Inflammatory macrophage (primary cell): ENCODE measurements at regions not wholly inside any gene's neighbourhood (a gene's known extent, or its start where the extent isn't known, plus 50 kb on each side); places are given as distances from the start of the nearest gene placed in this dataset.

ENCODE experiments used
- DNase-seq, 2 donors: peaks; one replicate each; pipeline ENCODE4 v3.0.0-alpha.2; 2020 to 2022

DNA sequence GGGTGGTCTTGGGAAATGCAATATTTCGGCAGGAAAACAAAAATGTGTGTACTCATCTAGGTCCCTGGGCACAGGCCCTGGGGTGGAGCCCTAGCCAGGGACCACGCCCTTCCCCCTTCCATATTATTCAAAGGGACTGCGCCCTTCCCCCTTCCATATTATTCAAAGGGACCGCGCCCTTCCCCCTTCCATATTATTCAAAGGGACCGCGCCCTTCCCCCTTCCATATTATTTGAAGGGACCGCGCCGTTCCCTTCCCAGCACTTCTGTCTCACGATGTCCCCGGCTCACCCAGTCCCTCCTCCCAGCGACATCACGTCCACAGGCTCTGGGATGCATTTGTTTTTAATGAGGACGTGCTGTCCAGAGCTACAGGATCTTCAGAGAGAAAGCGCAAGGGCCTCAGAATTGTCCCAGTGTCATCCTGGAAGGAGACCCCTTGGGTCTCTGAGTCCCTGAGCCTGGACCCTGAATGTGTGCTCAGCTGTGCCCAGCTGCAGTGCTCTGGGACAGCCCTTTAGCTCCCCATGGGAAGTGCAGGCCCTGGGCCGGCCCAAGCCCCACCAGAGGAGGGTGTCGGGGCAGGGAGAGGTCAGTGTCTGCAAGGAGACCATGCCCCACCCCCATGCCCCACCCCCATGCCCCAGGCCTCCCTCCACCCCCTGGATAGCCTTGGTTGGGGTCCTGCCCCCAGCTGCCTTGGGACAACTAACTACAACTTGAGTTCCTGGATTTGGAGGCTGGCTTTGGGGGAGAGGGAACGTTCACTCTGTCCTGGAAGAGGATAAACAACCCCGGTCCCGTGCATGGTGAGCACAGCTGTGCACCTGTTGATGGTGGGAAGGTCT, 810.0 kb downstream of the BRD1 start:
- DNase-seq, result no peak

- DNase-seq, result no peak
Observed at GRCh38 chr22:49016909-49017481, 810.7 kb downstream of the BRD1 start.

DNA sequence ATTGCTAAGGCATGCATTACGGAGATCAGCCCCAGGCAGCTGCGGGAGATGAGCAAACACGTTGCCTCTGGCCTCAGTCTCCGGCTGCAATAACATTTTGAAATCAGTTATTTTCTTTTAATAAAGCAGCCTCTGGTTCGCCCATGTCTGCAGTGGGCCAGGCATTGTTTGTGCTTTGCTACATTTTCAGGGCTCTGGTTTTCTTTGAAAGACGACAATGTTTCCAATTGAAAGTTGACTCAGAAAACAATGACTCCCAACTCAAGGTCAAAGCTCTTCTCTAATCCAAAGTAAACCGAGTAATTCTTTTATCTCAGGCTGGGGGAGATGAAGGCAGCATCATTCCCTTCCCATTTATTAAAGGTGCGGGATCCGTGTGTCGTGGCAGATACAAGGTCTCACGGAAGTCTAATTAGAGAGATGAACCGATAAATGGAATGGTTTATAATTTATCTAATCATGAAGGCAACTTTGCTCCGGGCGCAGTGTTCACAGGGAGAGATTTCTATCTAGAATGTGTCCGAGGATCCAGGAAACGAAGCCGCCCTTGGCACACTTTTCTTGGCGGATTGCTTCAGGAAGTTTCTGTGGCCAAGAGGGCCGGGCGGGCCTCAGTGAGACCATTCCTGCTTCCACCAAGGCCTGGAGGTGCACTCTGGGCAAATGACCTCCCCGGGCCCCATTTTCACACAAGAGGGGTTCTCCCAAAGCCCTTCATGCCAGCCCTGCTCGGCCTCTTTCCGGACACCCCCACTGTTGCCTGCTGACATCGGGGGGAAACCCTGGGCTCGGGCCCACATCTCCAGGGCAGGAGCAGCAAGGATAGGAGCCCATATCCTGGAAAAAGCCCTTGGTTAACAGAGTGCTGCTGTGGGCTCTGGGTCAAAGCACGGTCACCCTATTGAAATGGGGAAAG, 811.4 kb downstream of the BRD1 start:
- DNase-seq, result no peak

DNA sequence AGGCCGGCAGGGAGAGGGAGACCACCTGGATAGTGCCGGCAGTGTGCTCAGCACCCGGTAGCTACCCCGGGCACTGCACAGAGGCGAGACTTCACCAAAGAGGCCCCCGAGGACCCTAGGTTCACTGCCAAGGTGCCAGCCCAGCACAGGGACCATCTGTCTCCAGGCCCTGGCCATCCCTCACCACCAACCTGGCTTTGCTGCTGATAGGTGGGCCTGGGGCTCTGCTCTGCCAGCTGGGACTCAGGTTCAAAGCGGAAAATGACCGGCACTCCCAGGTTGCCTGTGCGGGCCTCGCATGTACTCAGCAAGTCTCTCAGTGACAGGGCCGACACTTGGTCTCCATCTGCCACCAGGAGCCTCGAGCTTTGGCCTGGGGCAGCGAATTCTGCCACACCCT, 812.2 kb downstream of the BRD1 start:
- DNase-seq, result no peak

GRCh38 chr22:49014227-49015201, 813.2 kb downstream of the BRD1 start:
- no peak for DNase-seq

DNA sequence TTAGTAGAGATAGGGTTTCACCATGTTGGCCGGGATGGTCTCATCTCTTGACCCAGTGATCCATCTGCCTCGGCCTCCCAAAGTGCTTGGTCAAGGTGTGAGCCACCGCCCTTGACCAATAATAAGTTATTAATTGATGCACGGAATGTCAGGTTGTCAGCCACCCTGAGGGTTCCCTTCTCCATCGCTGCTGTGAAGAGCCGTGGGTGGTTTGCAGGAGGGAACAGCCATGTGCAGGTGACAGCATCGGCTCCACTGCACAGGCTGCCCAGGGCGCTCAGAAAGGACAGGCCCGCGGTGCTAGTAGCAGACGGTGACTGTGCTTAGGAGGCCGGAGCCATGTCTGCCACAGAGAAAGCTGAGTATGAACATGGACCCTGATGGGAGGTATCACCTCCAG, 814.0 kb downstream of the BRD1 start:
- DNase-seq, result no peak

DNA sequence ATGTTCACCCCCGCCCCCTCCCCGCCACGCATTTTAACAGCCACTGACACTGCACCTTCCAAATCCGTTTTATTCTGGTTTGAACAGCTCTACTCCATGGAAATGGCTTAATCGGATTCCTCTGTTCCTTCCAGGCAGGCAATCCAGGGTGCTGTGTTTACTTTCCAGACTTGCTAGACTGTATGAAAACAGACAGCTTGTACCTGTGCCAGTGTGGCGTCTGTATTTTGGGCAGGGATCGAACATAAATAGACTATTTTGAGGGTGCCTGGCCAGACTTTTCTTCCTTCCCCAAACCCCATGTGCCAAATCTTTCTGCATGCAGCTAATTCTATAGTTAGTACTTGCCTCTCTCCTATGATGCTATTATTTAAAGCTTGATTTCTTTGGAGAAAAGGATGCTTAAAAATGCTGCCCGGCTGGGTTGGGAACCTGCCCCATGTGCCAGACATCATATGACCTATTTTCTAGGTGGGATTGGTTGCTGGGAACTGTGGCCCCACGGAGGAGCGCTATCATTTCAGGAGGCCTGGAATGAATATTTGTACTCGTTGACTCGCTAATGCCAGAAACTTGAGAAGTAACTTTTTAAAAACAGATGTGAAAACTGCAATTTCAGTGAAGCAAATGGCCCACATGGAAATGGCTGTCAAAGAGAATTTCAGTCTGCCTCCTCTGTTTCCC, 814.8 kb downstream of the BRD1 start:
- no peak for DNase-seq

DNA sequence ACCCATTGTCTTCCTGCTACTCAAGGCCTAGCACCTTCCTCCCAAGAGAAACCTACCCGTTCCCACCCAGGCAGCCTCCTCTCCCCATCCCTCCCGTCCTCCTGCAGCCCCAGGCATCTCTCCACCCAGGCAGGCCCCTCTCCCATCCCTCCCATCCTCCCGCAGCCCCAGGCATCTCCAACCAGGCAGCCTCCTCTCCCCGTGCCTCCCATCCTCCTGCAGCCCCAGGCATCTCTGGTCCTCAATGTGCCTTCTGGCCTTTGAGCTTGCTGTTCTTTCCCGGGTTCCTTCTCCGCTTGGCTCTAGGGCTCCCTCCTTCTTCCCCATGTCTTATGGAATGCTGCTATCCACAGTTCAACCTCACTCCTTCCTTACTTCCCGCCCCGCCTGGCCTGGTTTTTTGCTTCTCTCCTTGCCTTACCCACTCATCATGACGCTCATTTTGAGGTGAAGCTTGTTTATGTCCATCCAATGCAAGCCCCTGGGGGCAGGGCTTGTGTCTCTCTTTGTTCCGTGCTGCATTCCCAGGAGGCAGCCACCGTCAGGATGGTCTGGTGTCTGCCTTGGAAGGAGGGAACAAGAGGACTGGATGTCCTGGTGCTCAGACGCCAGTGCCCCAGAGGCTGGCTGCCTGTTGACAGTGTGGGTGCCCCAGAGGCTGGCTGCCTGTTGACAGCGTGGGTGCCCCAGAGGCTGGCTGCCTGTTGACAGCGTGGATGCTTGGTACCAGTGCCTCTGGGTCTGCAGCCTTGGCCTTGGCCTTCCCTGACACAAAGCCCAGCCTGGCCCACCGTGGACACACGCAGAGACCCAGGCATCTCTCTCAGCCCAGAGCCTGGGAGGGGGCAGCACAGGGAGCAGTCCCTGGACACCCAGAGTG, 815.7 kb downstream of the BRD1 start:
- DNase-seq, result no peak

DNA sequence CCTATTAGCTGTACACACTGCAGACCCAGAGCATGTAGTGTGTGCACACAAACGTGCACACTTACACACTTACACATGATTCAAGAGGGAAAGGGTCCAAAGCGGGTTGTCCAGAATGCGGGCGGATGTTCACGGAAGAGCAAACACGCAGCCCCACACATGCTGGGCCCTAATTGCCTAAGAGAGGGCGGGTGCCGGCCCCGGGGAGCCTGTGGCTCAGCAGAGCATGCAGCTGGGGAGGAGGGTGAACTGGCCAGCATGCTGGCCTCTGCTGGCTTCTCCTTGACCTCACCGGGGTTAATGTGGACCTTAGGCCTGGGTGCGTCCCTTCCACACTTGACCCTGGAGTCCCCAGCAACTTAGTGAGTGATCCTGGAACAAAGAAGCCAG, 816.3 kb downstream of the BRD1 start:
- DNase-seq, result no peak

DNA sequence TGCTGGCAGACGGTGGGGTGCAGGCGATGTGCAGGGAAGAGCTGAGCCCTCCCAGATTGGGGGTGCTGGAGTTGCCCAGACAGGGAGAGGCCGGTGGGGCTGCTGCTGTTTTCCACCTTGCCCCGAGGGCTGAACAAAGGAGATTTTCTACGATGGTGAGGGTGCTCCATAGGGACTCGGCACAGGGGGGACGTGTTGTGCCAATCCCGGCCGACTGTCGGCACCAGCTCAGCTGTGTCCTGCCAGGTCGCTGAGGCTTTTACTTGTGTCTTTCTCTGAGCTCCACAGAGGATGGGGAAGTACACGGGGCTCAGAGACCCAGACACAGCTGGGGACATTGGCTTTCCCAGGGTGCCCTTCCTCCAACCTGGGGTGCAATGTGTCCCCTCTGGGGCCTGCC, 816.8 kb downstream of the BRD1 start:
- DNase-seq, result no peak

GRCh38 chr22:49010070-49010863, 817.4 kb downstream of the BRD1 start:
- no peak for DNase-seq

DNA sequence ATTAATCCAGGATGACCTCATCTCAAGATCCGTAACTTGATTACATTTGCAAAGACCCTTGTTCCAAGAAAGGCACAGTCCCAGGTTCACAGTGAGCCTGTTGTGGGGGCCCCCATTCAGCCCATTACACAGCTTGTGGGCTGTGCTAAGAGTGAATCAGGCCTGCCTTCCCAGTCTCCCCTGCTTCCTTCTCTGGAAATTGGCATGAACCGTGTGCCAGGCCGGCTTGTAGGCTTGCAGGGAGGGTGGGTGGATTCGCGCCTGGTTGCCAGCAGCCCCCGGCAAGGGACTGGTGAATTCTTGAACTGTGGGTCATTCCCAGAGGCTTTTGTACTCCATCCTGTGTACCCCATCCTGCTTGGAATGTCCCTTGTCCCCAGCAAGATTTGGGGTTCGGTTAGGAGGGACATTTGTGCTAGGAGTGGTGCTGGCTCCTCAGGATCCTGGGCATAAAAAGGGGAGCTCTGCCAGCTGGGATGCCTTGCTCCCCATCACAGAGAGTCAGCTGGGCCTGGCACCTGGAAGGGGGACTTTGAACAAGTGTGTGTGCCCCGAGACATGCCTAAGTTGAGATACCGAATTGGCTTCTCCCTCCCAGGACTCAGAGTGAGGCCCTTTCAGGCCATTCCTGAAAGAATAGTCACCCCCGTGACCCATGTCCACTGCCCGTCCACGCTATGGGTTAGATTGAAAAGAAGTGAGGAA, 818.2 kb downstream of the BRD1 start:
- DNase-seq, result no peak

DNA sequence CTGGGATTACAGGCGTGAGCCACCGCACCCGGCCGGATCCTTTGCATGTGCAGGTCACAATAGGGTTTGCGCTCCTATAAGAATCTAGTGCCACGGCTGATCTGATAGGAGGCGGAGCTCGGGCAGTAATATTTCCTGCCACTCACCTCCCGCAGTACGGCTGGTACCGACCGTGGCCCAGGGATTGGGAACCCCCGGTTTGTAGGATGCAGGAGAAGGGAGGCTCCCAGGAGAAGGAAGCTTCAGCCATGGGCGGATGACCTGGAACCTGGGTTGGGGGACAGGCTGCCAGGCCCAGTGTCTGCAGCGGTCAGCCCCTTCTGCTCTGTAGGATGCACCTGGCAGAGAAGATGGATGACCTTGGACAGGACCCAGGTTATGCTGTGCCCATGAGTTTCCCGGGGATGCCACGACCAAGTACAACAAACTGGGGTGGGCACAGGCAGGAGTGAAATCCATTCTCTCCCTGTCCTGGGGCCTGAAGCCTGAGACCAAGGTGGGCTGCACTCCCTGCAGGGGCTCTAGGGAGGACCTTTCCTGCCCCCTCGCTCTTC, 818.9 kb downstream of the BRD1 start:
- no peak for DNase-seq

DNA sequence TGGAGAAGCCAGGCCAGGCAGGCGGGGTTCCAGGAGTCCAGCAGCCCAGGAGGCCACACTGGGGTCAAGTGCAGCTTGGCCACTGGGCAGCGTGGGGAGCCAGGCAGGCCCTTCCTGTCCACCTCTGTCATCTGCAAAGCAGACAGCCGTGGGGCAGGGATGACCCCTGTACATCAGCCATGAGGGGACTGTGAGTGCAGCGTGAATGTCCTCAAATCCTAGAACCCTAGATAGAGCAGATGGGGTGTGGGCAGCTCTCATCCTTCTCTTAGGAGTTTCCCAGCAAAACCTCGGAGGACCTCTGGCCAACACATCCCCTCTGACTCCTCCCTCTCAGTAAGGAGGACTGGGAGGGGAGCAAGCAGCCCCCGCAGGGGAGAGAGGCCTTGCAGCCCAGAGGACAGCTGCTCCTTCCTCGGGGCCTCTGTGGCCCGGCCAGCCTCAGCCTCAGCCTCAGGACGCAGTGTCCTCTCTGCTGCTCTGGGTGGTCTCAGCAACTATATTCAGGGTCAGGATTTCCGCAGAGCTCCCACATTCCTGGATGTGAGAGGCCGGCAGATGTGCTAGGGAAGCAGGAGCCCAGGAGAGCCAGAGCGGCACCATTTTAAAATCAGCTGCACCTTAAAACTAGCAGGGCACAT, 820.5 kb downstream of the BRD1 start:
- DNase-seq, result no peak

DNA sequence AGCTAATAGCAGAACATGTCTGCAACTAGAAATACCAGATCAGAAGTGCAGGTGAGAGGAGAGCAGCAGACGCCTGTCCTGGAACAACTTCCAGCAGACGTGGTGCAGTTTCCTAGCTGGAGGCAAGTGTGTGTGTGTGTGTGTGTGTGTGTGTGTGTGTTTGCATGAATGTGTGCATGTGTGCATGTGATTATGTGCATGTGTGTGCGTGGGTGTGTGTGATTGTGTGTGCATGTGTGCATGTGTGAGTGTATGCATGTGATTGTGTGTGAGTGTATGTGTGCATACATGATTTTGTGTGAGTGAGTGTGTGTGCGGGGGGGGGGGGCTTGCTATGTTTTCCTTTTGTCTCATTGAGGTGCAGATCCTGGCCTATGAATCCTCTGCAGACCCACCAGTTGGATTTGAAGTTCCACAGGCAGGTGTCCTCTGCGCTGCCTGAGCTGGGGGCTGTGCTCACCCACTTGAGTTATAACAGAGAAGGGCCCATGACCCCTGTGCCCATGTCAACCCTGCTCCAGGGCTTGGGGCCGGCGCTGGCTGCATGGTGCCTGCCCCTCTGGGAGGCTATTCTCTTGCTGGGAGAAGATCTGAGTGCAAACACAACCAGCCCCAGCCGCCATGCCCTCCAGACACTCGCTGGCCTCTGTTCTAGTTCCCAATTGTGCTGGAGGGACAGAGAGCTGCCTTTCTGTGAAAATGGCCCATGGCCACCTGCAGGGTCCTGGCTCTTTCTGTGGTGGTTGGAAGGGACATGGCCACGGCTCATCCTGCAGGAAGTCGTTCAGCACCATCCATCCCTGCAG, 821.3 kb downstream of the BRD1 start:
- no peak for DNase-seq

DNA sequence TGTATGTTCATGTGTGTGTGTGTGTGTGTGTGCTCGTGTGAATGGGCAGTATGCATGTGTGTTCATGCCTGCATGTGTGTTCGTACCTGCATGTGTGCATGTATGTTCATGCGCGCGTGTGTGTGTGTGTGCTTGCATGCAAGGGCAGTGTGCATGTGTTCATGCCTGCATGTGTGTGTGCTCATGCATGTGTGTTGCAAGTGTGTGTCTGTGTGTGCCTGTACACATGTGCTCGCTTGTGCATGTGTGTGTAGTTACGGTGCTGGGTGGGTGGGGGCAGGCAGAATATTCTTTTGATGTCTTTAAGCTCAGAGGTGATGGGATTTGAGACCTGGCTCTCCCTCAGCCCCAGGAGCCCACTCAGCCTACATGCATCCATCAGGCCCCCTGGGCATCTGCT, 822.1 kb downstream of the BRD1 start:
- no peak for DNase-seq
